GM23338 (cell line): ENCODE measurements at regions not wholly inside any gene's neighbourhood (a gene's known extent, or its start where the extent isn't known, plus 50 kb on each side); places are given as distances from the start of the nearest gene placed in this dataset.
A peak's percentile ranks its signal among the peaks of the same experiment; 100 is the strongest.

Source experiments
- ATAC-seq: fragments of 200-7000 bp; cut with Tn5 transposase; 3 replicates; pipeline ENCODE4 v1.9.1; 2020
- DNase-seq: peaks from one replicate; pipeline ENCODE4 v3.0.0-alpha.2; 2015; ENCODE audit warnings: low spot score
- H2AFZ ChIP-seq: fragments of 200-600 bp; sonication (generic); 2 replicates; pipeline ENCODE4 v1.8.0; 2016; ENCODE audit warnings: antibody characterized with exemption, mild to moderate bottlenecking, moderate library complexity
- H3F3A ChIP-seq: fragments of 200-600 bp; sonication (generic); replicated peaks from 2 replicates; pipeline ENCODE4 v1.8.0; 2017; ENCODE audit warnings: antibody characterized with exemption, mixed run types, low read depth
- H3K27ac ChIP-seq: fragments of 200-600 bp; sonication (generic); 2 replicates; pipeline ENCODE4 v1.6.1; 2016; ENCODE audit warnings: low read depth
- H3K27me3 ChIP-seq: fragments of 200-600 bp; sonication (generic); 2 replicates; pipeline ENCODE4 v1.8.0; 2016; ENCODE audit warnings: mild to moderate bottlenecking, mixed run types, moderate library complexity; ENCODE audit not compliant: insufficient read depth
- H3K36me3 ChIP-seq: fragments of 200-600 bp; sonication (generic); 2 replicates; pipeline ENCODE4 v1.8.0; 2016; ENCODE audit warnings: mild to moderate bottlenecking; ENCODE audit not compliant: insufficient read depth
- H3K4me1 ChIP-seq: fragments of 200-600 bp; sonication (generic); 2 replicates; pipeline ENCODE4 v1.8.0; 2016; ENCODE audit warnings: mild to moderate bottlenecking, moderate library complexity; ENCODE audit not compliant: insufficient read depth
- H3K4me2 ChIP-seq: fragments of 200-600 bp; sonication (generic); 2 replicates; pipeline ENCODE4 v1.7.1; 2017; ENCODE audit warnings: mixed run types
- H3K4me3 ChIP-seq: fragments of 200-600 bp; sonication (generic); 2 replicates; pipeline ENCODE4 v1.6.1; 2016; ENCODE audit warnings: mixed run types
- H3K79me2 ChIP-seq: fragments of 200-600 bp; sonication (generic); replicated peaks from 2 replicates; pipeline ENCODE4 v1.8.0; 2017; ENCODE audit warnings: mild to moderate bottlenecking; ENCODE audit not compliant: insufficient read depth
- H3K9me2 ChIP-seq: fragments of 200-600 bp; sonication (generic); 2 replicates; pipeline ENCODE4 v1.8.0; 2017; ENCODE audit not compliant: insufficient read depth
- H4K20me1 ChIP-seq: fragments of 200-600 bp; sonication (generic); replicated peaks from 2 replicates; pipeline ENCODE4 v1.8.0; 2017; ENCODE audit warnings: mild to moderate bottlenecking; ENCODE audit not compliant: insufficient read depth
- H3K27ac Mint-ChIP-seq: 2 replicates; pipeline ENCODE4 v1.8.0; 2020; ENCODE audit warnings: inconsistent platforms, mild to moderate bottlenecking, moderate library complexity, mixed read lengths
- H3K27me3 Mint-ChIP-seq: 3 replicates; pipeline ENCODE4 v1.8.0; 2022; ENCODE audit warnings: low read depth, mild to moderate bottlenecking, moderate library complexity, mixed read lengths, inconsistent platforms; ENCODE audit not compliant: insufficient read depth, poor library complexity
- H3K36me3 Mint-ChIP-seq: 3 replicates; pipeline ENCODE4 v1.8.0; 2021; ENCODE audit warnings: low read depth, mild to moderate bottlenecking, inconsistent platforms, moderate library complexity, mixed read lengths
- H3K4me1 Mint-ChIP-seq: 3 replicates; pipeline ENCODE4 v1.8.0; 2020; ENCODE audit warnings: mild to moderate bottlenecking, inconsistent platforms, mixed read lengths
- H3K4me3 Mint-ChIP-seq: 3 replicates; pipeline ENCODE4 v1.8.0; 2021; ENCODE audit warnings: moderate library complexity, mild to moderate bottlenecking, inconsistent platforms, mixed read lengths
- H3K9me3 Mint-ChIP-seq: 3 replicates; pipeline ENCODE4 v1.8.0; 2020; ENCODE audit warnings: moderate library complexity, mild to moderate bottlenecking, inconsistent platforms, mixed read lengths
- CREB1 ChIP-seq: fragments of 250-450 bp; sonication (Bioruptor Pico); IDR thresholded peaks from 2 replicates; pipeline ENCODE4 v1.5.0; 2020; ENCODE audit warnings: low read depth, mild to moderate bottlenecking, moderate library complexity
- ETS1 ChIP-seq: IDR thresholded peaks from 2 replicates; pipeline ENCODE4 v1.6.1; 2016; ENCODE audit warnings: antibody characterized with exemption
- EZH2 ChIP-seq: fragments of 200-600 bp; sonication (generic); IDR thresholded peaks from one replicate; pipeline ENCODE4 v1.8.0; 2017; ENCODE audit warnings: antibody characterized with exemption, mild to moderate bottlenecking, low read depth; ENCODE audit not compliant: unreplicated experiment
- EZH2phosphoT487 ChIP-seq: fragments of 200-600 bp; sonication (generic); IDR thresholded peaks from one replicate; pipeline ENCODE4 v1.8.1; 2018; ENCODE audit warnings: antibody characterized with exemption; ENCODE audit not compliant: unreplicated experiment
- JUNB ChIP-seq: IDR thresholded peaks from one replicate; pipeline ENCODE4 v1.6.1; 2016; ENCODE audit warnings: antibody characterized with exemption; ENCODE audit not compliant: unreplicated experiment
- REST ChIP-seq: IDR thresholded peaks from one replicate; pipeline ENCODE4 v1.6.1; 2018; ENCODE audit warnings: antibody characterized with exemption; ENCODE audit not compliant: unreplicated experiment
- STAT1 ChIP-seq: IDR thresholded peaks from one replicate; pipeline ENCODE4 v1.6.1; 2016; ENCODE audit warnings: antibody characterized with exemption; ENCODE audit not compliant: unreplicated experiment
- ZNF114 ChIP-seq: fragments of 250-450 bp; sonication (Bioruptor Pico); IDR thresholded peaks from 2 replicates; pipeline ENCODE4 v1.5.0; 2020; ENCODE audit warnings: mild to moderate bottlenecking, moderate library complexity
- ZNF331 ChIP-seq: fragments of 250-450 bp; sonication (Bioruptor Pico); IDR thresholded peaks from 2 replicates; pipeline ENCODE4 v1.5.0; 2020; ENCODE audit warnings: low read depth, mild to moderate bottlenecking, moderate library complexity
- ZNF462 ChIP-seq: fragments of 250-450 bp; sonication (Bioruptor Pico); IDR thresholded peaks from 2 replicates; pipeline ENCODE4 v1.5.0; 2020; ENCODE audit warnings: mild to moderate bottlenecking, moderate library complexity

- Histone ChIP-seq H3K36me3 (no peaks in the 10 kb centered on the region), H3K4me1 (no peaks in the 10 kb centered on the region), H3K27me3 (no peaks in the 10 kb centered on the region), H3K79me2 (no peaks in the 10 kb centered on the region), H3K9me2 (no peaks in the 10 kb centered on the region), H3K27ac (no peak overlapping the region), H3K4me3 (no peak overlapping the region), H2AFZ (peak overlapping the region; percentile 43; the same call in 1 of the 2 replicates), H3F3A (no peaks in the 10 kb centered on the region), H3K4me2 (no peak overlapping the region), H4K20me1 (no peaks in the 10 kb centered on the region)
- no peak overlapping the region for H3K4me3 Mint-ChIP-seq
- H3K4me1 Mint-ChIP-seq = no peaks in the 10 kb centered on the region
- H3K9me3 Mint-ChIP-seq = no peaks in the 10 kb centered on the region
- H3K27me3 Mint-ChIP-seq = no peaks in the 10 kb centered on the region
- H3K36me3 Mint-ChIP-seq = no peaks in the 10 kb centered on the region
- no peak for DNase-seq
- no peak overlapping the region for H3K27ac Mint-ChIP-seq
- no peak for ATAC-seq
- TF ChIP-seq ZNF114 = no peak
- TF ChIP-seq EZH2phosphoT487 = no peak
Measured at GRCh38 chr20:53691060-53691810, 97.6 kb upstream of the ZNF217 start.

- no peaks in the 10 kb centered on the region for H3K27me3 Mint-ChIP-seq
- Histone ChIP-seq H3K4me3 (no peak overlapping the region), H3F3A (no peaks in the 10 kb centered on the region), H4K20me1 (no peaks in the 10 kb centered on the region), H3K4me1 (peaks cover 5% of the 10 kb centered on the region; the same call in 1 of the 2 replicates), H3K27me3 (no peaks in the 10 kb centered on the region), H3K9me2 (no peaks in the 10 kb centered on the region), H3K36me3 (no peaks in the 10 kb centered on the region), H2AFZ (no peak overlapping the region), H3K4me2 (no peak overlapping the region), H3K79me2 (no peaks in the 10 kb centered on the region), H3K27ac (no peak overlapping the region)
- no peak overlapping the region for H3K4me3 Mint-ChIP-seq
- DNase-seq (no peak), ATAC-seq (no peak)
- H3K9me3 Mint-ChIP-seq = no peaks in the 10 kb centered on the region
- peaks cover 5% of the 10 kb centered on the region; the same call in 2 of the 3 replicates for H3K4me1 Mint-ChIP-seq
- H3K36me3 Mint-ChIP-seq = no peaks in the 10 kb centered on the region
- H3K27ac Mint-ChIP-seq = no peak overlapping the region
- no peak for TF ChIP-seq REST
- no peak for TF ChIP-seq ZNF462 (CRISPR knock-in tag)
- TF ChIP-seq EZH2 = no peak
- TF ChIP-seq JUNB = no peak
- no peak for TF ChIP-seq ZNF331 (CRISPR knock-in tag)
- TF ChIP-seq CREB1 (CRISPR knock-in tag) = no peak
- TF ChIP-seq STAT1 = no peak
- no peak for TF ChIP-seq EZH2phosphoT487
- TF ChIP-seq ETS1 = no peak
Measured at GRCh38 chr20:53688085-53688484, 94.4 kb upstream of the ZNF217 start.
